ENCODE measurements at regions not wholly inside any gene's neighbourhood (a gene's known extent, or its start where the extent isn't known, plus 50 kb on each side); places are given as distances from the start of the nearest gene placed in this dataset.

DNA sequence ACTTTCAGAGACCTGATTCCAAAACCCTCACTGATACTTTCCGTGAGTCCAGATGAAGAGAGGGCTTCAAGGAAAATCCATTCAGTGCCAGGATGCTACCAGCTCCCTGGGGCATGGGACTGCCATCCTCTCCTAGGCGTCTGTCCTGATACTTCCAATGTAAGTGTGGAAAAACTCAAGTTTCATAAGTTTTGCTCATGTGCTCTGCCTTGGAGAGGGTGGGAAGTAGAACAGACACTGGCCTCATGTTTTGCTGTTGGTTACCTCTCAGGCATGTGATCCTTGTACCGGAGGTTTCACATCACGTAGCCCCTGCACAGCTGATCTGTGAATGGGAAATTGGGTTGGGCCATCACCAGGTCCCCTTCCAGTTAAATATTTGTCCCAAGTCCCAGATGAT lies 517.1 kb downstream of the RPS24 start:
- Histone ChIP-seq H3K9me2 (no peaks in the 10 kb centered on the region), H3K9ac (no peak overlapping the region), H3K27ac (ENCODE audit: low read depth in 2 of 2, low read length in 1 of 2) (no peak overlapping the region; a peak in 1 of 4 replicates), H3F3A (replicated peaks; ENCODE audit: insufficient read depth) (no peaks in the 10 kb centered on the region), H3K27me3 (ENCODE audit: insufficient read depth) (no peaks in the 10 kb centered on the region), H3K4me3 (ENCODE audit: low read depth in 2 of 2, low read length in 1 of 2) (no peak overlapping the region), H3K36me3 (replicated peaks in 1 of 2; ENCODE audit: control insufficient read depth in 1 of 2, insufficient read depth in 2 of 2, low read length in 1 of 2) (no peaks in the 10 kb centered on the region), H3K4me2 (no peak overlapping the region), H4K20me1 (ENCODE audit: insufficient read depth) (no peaks in the 10 kb centered on the region), H3K79me2 (ENCODE audit: insufficient read depth) (no peaks in the 10 kb centered on the region), H3K4me1 (ENCODE audit: control insufficient read depth in 1 of 2, insufficient read depth in 2 of 2, low read depth in 1 of 2, low read length in 1 of 2) (peaks cover 0 to 20% of the 10 kb centered on the region in 2 experiments; a peak in 1 of 4 replicates), H2AFZ (ENCODE audit: low read depth) (no peak overlapping the region), H3K9me3 (no peaks in the 10 kb centered on the region)
- ChIA-PET POLR2A (no interaction called here), CTCF (interaction anchor here (0.9 kb wide), 1 partner anchor 195 kb away, joined by 3 read pairs; no protein-coding TSS in a partner anchor)
- TF ChIP-seq GABPA (IDR thresholded peaks at IDR 0.05; ENCODE audit: low read depth) = no peak
- TF ChIP-seq RFX5 (IDR thresholded peaks at IDR 0.05; ENCODE audit: low read length) = no peak
- TF ChIP-seq, protein P1, sequence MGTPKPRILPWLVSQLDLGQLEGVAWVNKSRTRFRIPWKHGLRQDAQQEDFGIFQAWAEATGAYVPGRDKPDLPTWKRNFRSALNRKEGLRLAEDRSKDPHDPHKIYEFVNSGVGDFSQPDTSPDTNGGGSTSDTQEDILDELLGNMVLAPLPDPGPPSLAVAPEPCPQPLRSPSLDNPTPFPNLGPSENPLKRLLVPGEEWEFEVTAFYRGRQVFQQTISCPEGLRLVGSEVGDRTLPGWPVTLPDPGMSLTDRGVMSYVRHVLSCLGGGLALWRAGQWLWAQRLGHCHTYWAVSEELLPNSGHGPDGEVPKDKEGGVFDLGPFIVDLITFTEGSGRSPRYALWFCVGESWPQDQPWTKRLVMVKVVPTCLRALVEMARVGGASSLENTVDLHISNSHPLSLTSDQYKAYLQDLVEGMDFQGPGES (IDR thresholded peaks at IDR 0.05; ENCODE audit: low read depth, low read length) = no peak
- no peak for TF ChIP-seq FOXM1 (IDR thresholded peaks at IDR 0.05; ENCODE audit: low read depth)
- WGBS (ENCODE audit: low lambda C conversion rate) = 92% methylated on average over 4 of the region's 4 CpGs
- DNase-seq = no peak

DNA sequence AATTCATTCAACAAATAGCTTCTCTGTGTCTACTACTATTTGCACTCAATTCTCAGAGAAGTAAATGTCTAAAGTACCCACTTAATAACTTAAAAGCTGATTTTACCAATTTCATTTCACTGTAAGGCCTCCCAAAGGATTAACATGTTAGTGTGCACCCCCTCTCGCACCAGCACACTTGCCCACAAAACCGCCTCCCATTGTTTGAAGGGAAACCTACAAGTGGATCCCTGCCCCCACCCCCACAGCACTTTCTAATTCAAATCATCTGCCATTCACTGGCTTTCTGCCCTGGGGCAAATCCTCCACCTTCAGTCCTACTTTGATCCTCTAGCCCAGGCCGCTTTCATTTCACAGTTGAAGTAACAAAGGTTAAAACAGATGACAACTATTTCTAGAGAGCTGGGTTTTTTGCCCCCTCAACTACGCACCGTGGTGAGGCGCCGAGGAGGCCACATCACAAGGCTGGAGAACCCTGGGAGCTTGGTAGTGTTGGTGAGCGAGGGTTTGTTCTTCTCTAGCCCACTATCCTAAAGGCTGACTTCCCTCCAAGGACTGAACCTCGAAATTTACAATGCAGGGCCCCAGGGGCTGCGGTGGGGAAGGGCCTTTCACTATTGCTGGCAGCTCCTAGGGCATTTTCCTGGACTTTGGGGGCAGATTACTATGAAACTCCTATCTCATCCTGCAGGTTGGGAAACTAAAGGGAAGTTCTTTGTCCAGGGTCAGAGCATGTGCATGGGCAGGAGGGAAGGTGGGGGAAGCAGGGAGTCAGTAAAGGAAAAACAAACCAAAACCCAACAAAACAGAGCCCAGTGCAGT lies 517.4 kb upstream of the ZMIZ1 start:
- Histone ChIP-seq H3K27me3 (ENCODE audit: insufficient read depth) (no peaks in the 10 kb centered on the region), H3K4me1 (ENCODE audit: control insufficient read depth in 1 of 2, insufficient read depth in 2 of 2, low read depth in 1 of 2, low read length in 1 of 2) (peaks cover 0 to 20% of the 10 kb centered on the region in 2 experiments; a peak in 1 of 4 replicates), H3K4me2 (no peak overlapping the region), H2AFZ (ENCODE audit: low read depth) (no peak overlapping the region), H3K9me2 (no peaks in the 10 kb centered on the region), H3K36me3 (replicated peaks in 1 of 2; ENCODE audit: control insufficient read depth in 1 of 2, insufficient read depth in 2 of 2, low read length in 1 of 2) (no peaks in the 10 kb centered on the region), H3F3A (replicated peaks; ENCODE audit: insufficient read depth) (no peaks in the 10 kb centered on the region), H3K4me3 (ENCODE audit: low read depth in 2 of 2, low read length in 1 of 2) (no peak overlapping the region), H3K27ac (ENCODE audit: low read depth in 2 of 2, low read length in 1 of 2) (peak overlapping the region in 1 of 2 experiments; percentile 13; a peak in 1 of 4 replicates), H3K9ac (no peak overlapping the region), H4K20me1 (ENCODE audit: insufficient read depth) (no peaks in the 10 kb centered on the region), H3K79me2 (ENCODE audit: insufficient read depth) (no peaks in the 10 kb centered on the region), H3K9me3 (no peaks in the 10 kb centered on the region)
- no peak for TF ChIP-seq TEAD4 (IDR thresholded peaks at IDR 0.05; ENCODE audit: borderline replicate concordance, insufficient read depth)
- no peak for TF ChIP-seq YY1 (IDR thresholded peaks at IDR 0.05; ENCODE audit: low read depth)
- no peak for TF ChIP-seq SIN3A (IDR thresholded peaks at IDR 0.05; ENCODE audit: borderline replicate concordance, low read depth, low read length)
- no peak for TF ChIP-seq EP300 (IDR thresholded peaks at IDR 0.05; ENCODE audit: borderline replicate concordance in 1 of 2, low read depth in 1 of 2, low read length in 1 of 2)
- no peak for TF ChIP-seq NRF1 (IDR thresholded peaks at IDR 0.05; ENCODE audit: low read depth, low read length)
- TF ChIP-seq, protein P2, sequence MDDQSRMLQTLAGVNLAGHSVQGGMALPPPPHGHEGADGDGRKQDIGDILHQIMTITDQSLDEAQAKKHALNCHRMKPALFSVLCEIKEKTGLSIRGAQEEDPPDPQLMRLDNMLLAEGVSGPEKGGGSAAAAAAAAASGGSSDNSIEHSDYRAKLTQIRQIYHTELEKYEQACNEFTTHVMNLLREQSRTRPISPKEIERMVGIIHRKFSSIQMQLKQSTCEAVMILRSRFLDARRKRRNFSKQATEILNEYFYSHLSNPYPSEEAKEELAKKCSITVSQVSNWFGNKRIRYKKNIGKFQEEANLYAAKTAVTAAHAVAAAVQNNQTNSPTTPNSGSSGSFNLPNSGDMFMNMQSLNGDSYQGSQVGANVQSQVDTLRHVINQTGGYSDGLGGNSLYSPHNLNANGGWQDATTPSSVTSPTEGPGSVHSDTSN (IDR thresholded peaks at IDR 0.05) = no peak
- 93% methylated on average over 9 of the region's 10 CpGs for WGBS (ENCODE audit: low lambda C conversion rate)
- ChIA-PET POLR2A (no interaction called here), CTCF (interaction anchor here (1.0 kb wide), 1 partner anchor 9 kb away, joined by 3 read pairs; no protein-coding TSS in a partner anchor)
- DNase-seq = no peak
